SJCRH30 (cell line): ENCODE measurements at regions not wholly inside any gene's neighbourhood (a gene's known extent, or its start where the extent isn't known, plus 50 kb on each side); places are given as distances from the start of the nearest gene placed in this dataset.

Experiments
- DNase-seq, 2 experiments: peaks; one replicate each; pipeline ENCODE4 v3.0.0-alpha.2; 2015 to 2020
- H3K27ac ChIP-seq: fragments of 250-450 bp; sonication (Bioruptor Pico); 2 replicates; pipeline ENCODE4 v1.5.1; 2020; ENCODE audit warnings: mild to moderate bottlenecking, moderate library complexity
- H3K27me3 ChIP-seq: fragments of 250-450 bp; sonication (Bioruptor Pico); 2 replicates; pipeline ENCODE4 v1.5.1; 2020; ENCODE audit warnings: mild to moderate bottlenecking, moderate library complexity
- H3K36me3 ChIP-seq: fragments of 250-450 bp; sonication (Bioruptor Pico); 2 replicates; pipeline ENCODE4 v1.5.1; 2020; ENCODE audit warnings: mild to moderate bottlenecking, moderate library complexity
- H3K4me1 ChIP-seq: fragments of 250-450 bp; sonication (Bioruptor Pico); 2 replicates; pipeline ENCODE4 v1.5.1; 2020; ENCODE audit warnings: mild to moderate bottlenecking, moderate library complexity
- H3K4me3 ChIP-seq: fragments of 250-450 bp; sonication (Bioruptor Pico); 2 replicates; pipeline ENCODE4 v1.5.1; 2020; ENCODE audit warnings: mild to moderate bottlenecking, moderate library complexity
- H3K9me3 ChIP-seq: fragments of 250-450 bp; sonication (Bioruptor Pico); replicated peaks from 2 replicates; pipeline ENCODE4 v1.5.1; 2020; ENCODE audit warnings: mild to moderate bottlenecking, moderate library complexity

GRCh38 chr2:151197184-151198108 is 64.2 kb downstream of the RBM43 start:
- Histone ChIP-seq H3K36me3 (no peaks in the 10 kb centered on the region), H3K27ac (no peak overlapping the region), H3K4me1 (no peaks in the 10 kb centered on the region), H3K9me3 (no peaks in the 10 kb centered on the region), H3K27me3 (no peaks in the 10 kb centered on the region), H3K4me3 (no peak overlapping the region)
- no peak for DNase-seq

GRCh38 chr2:151193576-151193975 is 68.1 kb downstream of the RBM43 start:
- Histone ChIP-seq H3K27me3 (no peaks in the 10 kb centered on the region), H3K9me3 (no peaks in the 10 kb centered on the region), H3K27ac (no peak overlapping the region), H3K4me3 (no peak overlapping the region), H3K36me3 (no peaks in the 10 kb centered on the region), H3K4me1 (no peaks in the 10 kb centered on the region)
- no peak for DNase-seq

DNA sequence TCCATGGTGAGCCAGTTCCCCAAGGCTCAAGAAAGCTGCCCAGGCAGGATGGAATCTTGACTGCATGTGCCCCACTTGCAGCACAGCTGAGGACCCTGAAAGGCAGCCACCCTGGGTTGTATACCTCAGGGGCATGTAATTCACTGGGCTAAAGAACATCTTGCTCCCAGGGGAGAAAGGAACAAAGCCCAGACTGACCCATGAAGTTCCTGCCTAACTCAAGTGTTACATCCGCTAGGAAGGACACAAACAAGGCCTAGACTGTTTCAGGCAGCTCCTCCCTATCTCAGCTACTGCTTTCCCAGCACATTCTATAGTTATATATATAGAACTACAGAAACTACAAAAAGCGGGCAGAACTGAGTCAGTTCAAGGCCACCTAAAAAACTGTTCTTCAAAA is 69.0 kb downstream of the RBM43 start:
- Histone ChIP-seq H3K27ac (no peak overlapping the region), H3K36me3 (no peaks in the 10 kb centered on the region), H3K4me1 (no peaks in the 10 kb centered on the region), H3K9me3 (no peaks in the 10 kb centered on the region), H3K4me3 (no peak overlapping the region), H3K27me3 (no peaks in the 10 kb centered on the region)
- DNase-seq = peak; percentile 11 to 56

GRCh38 chr2:151191001-151191400 is 70.7 kb downstream of the RBM43 start:
- no peaks in the 10 kb centered on the region for H3K9me3 ChIP-seq

DNA sequence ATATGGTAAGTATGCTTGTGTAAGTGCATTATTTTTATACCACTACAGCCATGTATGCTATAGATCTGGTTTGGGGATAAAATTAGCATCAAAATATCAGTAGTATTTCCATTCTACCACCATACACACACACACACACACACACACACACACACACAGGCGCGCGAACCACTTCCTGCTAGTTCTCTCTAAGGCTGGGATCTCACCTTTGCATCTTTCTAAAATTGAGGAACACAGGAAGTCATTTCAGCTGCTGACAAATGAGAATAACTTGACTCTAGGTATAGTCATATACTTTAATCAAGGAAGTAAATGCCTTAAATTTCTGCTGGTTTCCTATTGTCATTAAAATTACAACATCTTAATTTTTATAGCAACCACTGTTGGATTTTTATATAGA is 72.5 kb downstream of the RBM43 start:
- Histone ChIP-seq H3K36me3 (no peaks in the 10 kb centered on the region), H3K4me1 (no peaks in the 10 kb centered on the region), H3K9me3 (no peaks in the 10 kb centered on the region), H3K27me3 (no peaks in the 10 kb centered on the region), H3K27ac (no peak overlapping the region), H3K4me3 (no peak overlapping the region)
- no peak for DNase-seq

More at GRCh38 chr2:151191001-151191400, 70.7 kb downstream of the RBM43 start:
- no peaks in the 10 kb centered on the region for H3K36me3 ChIP-seq
- H3K27me3 ChIP-seq = no peaks in the 10 kb centered on the region
- no peaks in the 10 kb centered on the region for H3K4me1 ChIP-seq
- no peak for DNase-seq
- H3K4me3 ChIP-seq = no peak overlapping the region
- no peak overlapping the region for H3K27ac ChIP-seq

- H3K4me1 ChIP-seq = no peaks in the 10 kb centered on the region
- H3K36me3 ChIP-seq = no peaks in the 10 kb centered on the region
- no peak for DNase-seq
- H3K9me3 ChIP-seq = 0 out of 2 replicates have a peak, but pooled peaks cover under 1% of the 10 kb centered on the region
- no peak overlapping the region for H3K4me3 ChIP-seq
- no peak overlapping the region for H3K27ac ChIP-seq
- H3K27me3 ChIP-seq = no peaks in the 10 kb centered on the region
These were observed 75.7 kb downstream of the RBM43 start for GRCh38 chr2:151186011-151186410.

DNA sequence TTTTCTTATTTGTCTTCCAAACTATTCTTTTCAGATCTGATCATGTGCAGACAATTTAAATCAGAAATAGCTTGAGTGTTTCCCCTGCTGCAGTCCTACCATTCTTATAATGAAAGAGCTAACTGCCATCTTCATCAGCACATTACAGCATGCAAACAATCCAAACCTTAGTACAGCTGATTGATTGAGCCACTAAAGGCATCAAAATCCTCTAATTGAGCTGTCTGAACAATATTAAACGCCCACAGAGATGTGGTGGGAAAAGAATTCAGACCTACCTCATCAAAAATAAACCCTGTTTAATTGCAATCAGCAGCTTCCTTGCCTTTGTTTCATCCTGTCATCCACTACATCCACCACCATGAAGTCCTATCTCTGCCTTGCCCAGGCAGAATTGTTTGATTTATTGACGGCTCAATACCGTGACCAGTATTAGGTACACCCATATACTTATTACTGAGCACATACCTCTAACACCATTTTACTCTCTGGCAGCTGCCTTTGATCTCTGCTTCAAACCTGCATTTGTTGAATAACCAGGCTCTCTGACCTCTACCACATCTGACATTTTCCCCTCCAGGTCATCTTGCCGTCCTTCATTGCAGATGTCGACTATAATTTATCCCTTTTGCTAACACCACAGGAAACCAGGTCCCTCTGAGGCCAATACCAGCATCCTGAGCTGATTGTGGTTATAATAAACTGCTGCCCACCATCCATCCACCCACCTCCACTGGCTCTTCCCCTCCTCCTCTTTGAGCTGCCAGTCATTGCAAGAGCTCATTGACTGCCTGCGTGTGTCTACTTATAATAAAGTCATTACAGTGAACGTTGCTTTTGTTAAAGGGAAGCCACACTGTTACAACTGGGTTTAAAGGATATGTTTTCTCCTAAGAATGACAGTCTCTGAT is 78.5 kb downstream of the RBM43 start:
- Histone ChIP-seq H3K27me3 (no peaks in the 10 kb centered on the region), H3K4me1 (no peaks in the 10 kb centered on the region), H3K27ac (no peak overlapping the region), H3K4me3 (no peak overlapping the region), H3K9me3 (0 out of 2 replicates have a peak, but pooled peaks cover 2% of the 10 kb centered on the region), H3K36me3 (no peaks in the 10 kb centered on the region)
- DNase-seq = no peak

- H3K9me3 ChIP-seq = 0 out of 2 replicates have a peak, but pooled peaks cover 2% of the 10 kb centered on the region
- H3K27me3 ChIP-seq = no peaks in the 10 kb centered on the region
- no peak overlapping the region for H3K4me3 ChIP-seq
- no peak overlapping the region for H3K27ac ChIP-seq
- peak in 1 of 2 experiments; percentile 7 for DNase-seq
- H3K36me3 ChIP-seq = no peaks in the 10 kb centered on the region
- H3K4me1 ChIP-seq = no peaks in the 10 kb centered on the region
These were observed 79.3 kb downstream of the RBM43 start for GRCh38 chr2:151182396-151182795.

GRCh38 chr2:151181524-151181923 is 80.1 kb downstream of the RBM43 start:
- Histone ChIP-seq H3K4me1 (no peaks in the 10 kb centered on the region), H3K27ac (no peak overlapping the region), H3K36me3 (no peaks in the 10 kb centered on the region)

GRCh38 chr2:151180123-151180522 is 81.5 kb downstream of the RBM43 start:
- Histone ChIP-seq H3K4me1 (no peaks in the 10 kb centered on the region), H3K27me3 (no peaks in the 10 kb centered on the region), H3K9me3 (0 out of 2 replicates have a peak, but pooled peaks cover 2% of the 10 kb centered on the region), H3K27ac (no peak overlapping the region), H3K36me3 (no peaks in the 10 kb centered on the region), H3K4me3 (no peak overlapping the region)
- no peak for DNase-seq

More at GRCh38 chr2:151181524-151181923, 80.1 kb downstream of the RBM43 start:
- Histone ChIP-seq H3K9me3 (0 out of 2 replicates have a peak, but pooled peaks cover 2% of the 10 kb centered on the region), H3K4me3 (no peak overlapping the region), H3K27me3 (no peaks in the 10 kb centered on the region)
- no peak for DNase-seq

- no peak for DNase-seq
- H3K36me3 ChIP-seq = no peaks in the 10 kb centered on the region
- no peaks in the 10 kb centered on the region for H3K4me1 ChIP-seq
- no peak overlapping the region for H3K27ac ChIP-seq
- H3K9me3 ChIP-seq = 0 out of 2 replicates have a peak, but pooled peaks cover 2% of the 10 kb centered on the region
- H3K27me3 ChIP-seq = no peaks in the 10 kb centered on the region
- H3K4me3 ChIP-seq = no peak overlapping the region
These were observed 83.5 kb downstream of the RBM43 start for GRCh38 chr2:151178207-151178606.

DNA sequence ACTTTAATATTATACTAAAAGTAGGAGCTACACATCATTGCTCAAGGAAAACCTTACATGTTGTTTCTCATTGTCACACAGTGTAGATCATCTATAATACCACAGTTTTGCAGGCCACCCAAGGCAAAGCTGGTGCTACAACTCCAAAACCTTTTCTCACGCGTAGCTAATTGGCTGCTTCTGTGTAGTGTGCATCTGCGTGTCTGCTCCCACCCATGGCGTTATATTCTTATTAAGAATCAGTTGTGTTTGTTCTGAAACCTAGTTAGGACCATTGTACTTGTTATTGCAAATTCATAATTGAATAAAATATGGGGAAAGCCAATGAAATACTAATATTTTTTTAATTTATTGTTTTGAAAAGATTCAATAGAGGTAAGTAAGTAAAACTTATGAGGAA is 83.9 kb downstream of the RBM43 start:
- no peak for DNase-seq
- Histone ChIP-seq H3K9me3 (0 out of 2 replicates have a peak, but pooled peaks cover 2% of the 10 kb centered on the region), H3K27ac (no peak overlapping the region), H3K27me3 (no peaks in the 10 kb centered on the region), H3K4me3 (no peak overlapping the region), H3K36me3 (no peaks in the 10 kb centered on the region), H3K4me1 (no peaks in the 10 kb centered on the region)

DNA sequence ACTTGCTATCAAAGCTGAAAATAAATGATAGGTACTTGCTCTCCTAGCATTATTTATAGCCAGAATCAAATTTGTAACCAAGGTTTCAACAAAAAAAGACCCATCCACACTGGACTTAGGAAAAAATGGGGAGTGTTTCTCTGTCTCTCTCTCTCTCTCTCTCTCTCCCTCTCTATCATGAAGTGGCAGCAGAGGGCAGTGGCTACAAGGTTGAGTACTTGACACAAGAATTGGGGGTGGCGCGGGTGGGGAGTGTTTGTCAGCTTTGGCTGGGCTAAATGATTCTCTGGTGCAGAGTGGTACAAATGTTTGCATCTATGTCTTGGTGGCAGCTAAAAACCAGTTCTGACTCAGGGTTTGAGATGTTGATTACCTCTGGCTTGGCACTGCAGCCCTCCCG is 85.0 kb downstream of the RBM43 start:
- H3K27me3 ChIP-seq = no peaks in the 10 kb centered on the region

GRCh38 chr2:151175864-151176263 is 85.8 kb downstream of the RBM43 start:
- DNase-seq = no peak
- no peak overlapping the region for H3K4me3 ChIP-seq
- no peaks in the 10 kb centered on the region for H3K27me3 ChIP-seq

More for the DNA sequence above, 85.0 kb downstream of the RBM43 start:
- no peak for DNase-seq
- Histone ChIP-seq H3K9me3 (0 out of 2 replicates have a peak, but pooled peaks cover 2% of the 10 kb centered on the region), H3K27ac (no peak overlapping the region), H3K4me3 (no peak overlapping the region), H3K36me3 (no peaks in the 10 kb centered on the region), H3K4me1 (no peaks in the 10 kb centered on the region)

GRCh38 chr2:151174127-151174526 is 87.5 kb downstream of the RBM43 start:
- Histone ChIP-seq H3K36me3 (no peaks in the 10 kb centered on the region), H3K27me3 (no peaks in the 10 kb centered on the region), H3K9me3 (no peaks in the 10 kb centered on the region)

More at GRCh38 chr2:151175864-151176263, 85.8 kb downstream of the RBM43 start:
- Histone ChIP-seq H3K9me3 (0 out of 2 replicates have a peak, but pooled peaks cover under 1% of the 10 kb centered on the region), H3K4me1 (no peaks in the 10 kb centered on the region), H3K36me3 (no peaks in the 10 kb centered on the region), H3K27ac (no peak overlapping the region)

More at GRCh38 chr2:151174127-151174526, 87.5 kb downstream of the RBM43 start:
- Histone ChIP-seq H3K4me3 (no peak overlapping the region), H3K4me1 (no peaks in the 10 kb centered on the region), H3K27ac (no peak overlapping the region)
- DNase-seq = no peak
